C4-2B (cell line): ENCODE measurements at regions not wholly inside any gene's neighbourhood (a gene's known extent, or its start where the extent isn't known, plus 50 kb on each side); places are given as distances from the start of the nearest gene placed in this dataset.

Source experiments
- ZFX ChIP-seq: fragments of 450-650 bp; IDR thresholded peaks from 2 replicates; pipeline ENCODE4 v1.6.1; 2017
- TF ChIP-seq, protein P1 (sequence below): fragments of 450-650 bp; conservative IDR thresholded peaks from 2 replicates; pipeline ENCODE4 v1.5.1; 2017; ENCODE audit warnings: mild to moderate bottlenecking

DNA sequence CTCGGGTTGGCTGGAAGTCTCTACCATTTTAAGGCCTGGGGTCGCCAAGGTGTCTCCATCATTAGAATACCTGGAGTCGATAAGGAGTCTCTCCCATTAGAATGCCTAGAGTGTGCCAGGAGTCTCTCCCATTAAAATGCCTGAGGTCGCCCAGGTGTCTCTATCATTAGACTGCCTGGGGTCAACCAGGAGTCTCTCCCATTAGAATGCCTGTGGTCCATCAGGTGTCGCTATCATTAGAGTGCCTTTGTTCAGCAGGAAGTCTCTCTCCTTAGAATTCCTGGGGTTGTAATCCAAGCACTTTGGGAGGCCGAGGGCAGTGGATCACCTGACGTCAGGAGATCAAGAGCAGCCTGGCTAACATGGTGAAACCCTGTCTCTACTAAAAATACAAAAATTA is 1533.0 kb downstream of the UQCRFS1 start:
- TF ChIP-seq, protein P1, sequence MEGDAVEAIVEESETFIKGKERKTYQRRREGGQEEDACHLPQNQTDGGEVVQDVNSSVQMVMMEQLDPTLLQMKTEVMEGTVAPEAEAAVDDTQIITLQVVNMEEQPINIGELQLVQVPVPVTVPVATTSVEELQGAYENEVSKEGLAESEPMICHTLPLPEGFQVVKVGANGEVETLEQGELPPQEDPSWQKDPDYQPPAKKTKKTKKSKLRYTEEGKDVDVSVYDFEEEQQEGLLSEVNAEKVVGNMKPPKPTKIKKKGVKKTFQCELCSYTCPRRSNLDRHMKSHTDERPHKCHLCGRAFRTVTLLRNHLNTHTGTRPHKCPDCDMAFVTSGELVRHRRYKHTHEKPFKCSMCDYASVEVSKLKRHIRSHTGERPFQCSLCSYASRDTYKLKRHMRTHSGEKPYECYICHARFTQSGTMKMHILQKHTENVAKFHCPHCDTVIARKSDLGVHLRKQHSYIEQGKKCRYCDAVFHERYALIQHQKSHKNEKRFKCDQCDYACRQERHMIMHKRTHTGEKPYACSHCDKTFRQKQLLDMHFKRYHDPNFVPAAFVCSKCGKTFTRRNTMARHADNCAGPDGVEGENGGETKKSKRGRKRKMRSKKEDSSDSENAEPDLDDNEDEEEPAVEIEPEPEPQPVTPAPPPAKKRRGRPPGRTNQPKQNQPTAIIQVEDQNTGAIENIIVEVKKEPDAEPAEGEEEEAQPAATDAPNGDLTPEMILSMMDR: no peak
- no peak for TF ChIP-seq ZFX
